Gastroesophageal sphincter (tissue), 3 donors: ENCODE measurements at regions not wholly inside any gene's neighbourhood (a gene's known extent, or its start where the extent isn't known, plus 50 kb on each side); places are given as distances from the start of the nearest gene placed in this dataset.

Experiments used
- CTCF ChIP-seq, 4 experiments: fragments of 200-600 bp in 2 of 4; fragments of 450-650 bp in 2 of 4; sonication (generic) in 1 of 4; IDR thresholded peaks; one replicate each; pipeline ENCODE4 v1.5.1; 2017 to 2019; ENCODE audit warnings: antibody characterized with exemption in 4 of 4, mild to moderate bottlenecking in 2 of 4, moderate library complexity in 2 of 4
- EP300 ChIP-seq: sonication (generic); formaldehyde crosslinking; IDR thresholded peaks from one replicate; pipeline ENCODE4 v1.6.1; 2017; ENCODE audit warnings: antibody characterized with exemption, mild to moderate bottlenecking
- POLR2A ChIP-seq, 2 donors: fragments of 450-650 bp; IDR thresholded peaks; one replicate each; pipeline ENCODE4 v1.6.1; 2017; ENCODE audit warnings: antibody characterized with exemption in 2 of 2, mild to moderate bottlenecking in 2 of 2, moderate library complexity in 1 of 2

- no peak for TF ChIP-seq EP300
- TF ChIP-seq POLR2A (IDR thresholded peaks at IDR 0.05) = no peak
- no peak for TF ChIP-seq CTCF (IDR thresholded peaks at IDR 0.05)
These were observed 233.5 kb upstream of the SGK1 start for GRCh38 chr6:134551245-134551960.
